Ishikawa (cell line): ENCODE measurements at regions not wholly inside any gene's neighbourhood (a gene's known extent, or its start where the extent isn't known, plus 50 kb on each side); places are given as distances from the start of the nearest gene placed in this dataset.
A peak's percentile ranks its signal among the peaks of the same experiment; 100 is the strongest.

Source experiments
- CEBPB ChIP-seq: IDR thresholded peaks from 2 replicates; pipeline ENCODE4 v1.6.1; 2012
- CREB1 ChIP-seq: IDR thresholded peaks from 2 replicates; pipeline ENCODE4 v1.6.1; 2012; ENCODE audit warnings: low read depth
- EGR1 ChIP-seq: IDR thresholded peaks from 2 replicates; pipeline ENCODE4 v1.6.1; 2012
- EP300 ChIP-seq: IDR thresholded peaks from 2 replicates; pipeline ENCODE4 v1.6.1; 2012; ENCODE audit warnings: borderline replicate concordance
- FOXM1 ChIP-seq: IDR thresholded peaks from 2 replicates; pipeline ENCODE4 v1.6.1; 2012; ENCODE audit warnings: low read depth, borderline replicate concordance
- MAX ChIP-seq: IDR thresholded peaks from 2 replicates; pipeline ENCODE4 v1.6.1; 2012
- NFIC ChIP-seq: IDR thresholded peaks from 2 replicates; pipeline ENCODE4 v1.6.1; 2012
- RAD21 ChIP-seq: IDR thresholded peaks from 2 replicates; pipeline ENCODE4 v1.6.1; 2012; ENCODE audit warnings: low read depth
- TAF1 ChIP-seq: IDR thresholded peaks from 2 replicates; pipeline ENCODE4 v1.6.1; 2012; ENCODE audit warnings: low read depth, mild to moderate bottlenecking
- TCF12 ChIP-seq: IDR thresholded peaks from 2 replicates; pipeline ENCODE4 v1.6.1; 2012; ENCODE audit warnings: low read depth
- TEAD4 ChIP-seq: IDR thresholded peaks from 2 replicates; pipeline ENCODE4 v1.6.1; 2012
- YY1 ChIP-seq: IDR thresholded peaks from 2 replicates; pipeline ENCODE4 v1.6.1; 2012; ENCODE audit warnings: low read depth
- ZBTB7A ChIP-seq: IDR thresholded peaks from 2 replicates; pipeline ENCODE4 v1.6.1; 2012; ENCODE audit warnings: low read depth
- TF ChIP-seq, protein P1 (sequence below): IDR thresholded peaks from 2 replicates; pipeline ENCODE4 v1.6.1; 2012
- TF ChIP-seq, protein P2 (sequence below): IDR thresholded peaks from 2 replicates; pipeline ENCODE4 v1.6.1; 2012; ENCODE audit warnings: low read depth, mild to moderate bottlenecking

- TF ChIP-seq NFIC (0 out of 2 replicates have a peak, but pooled peaks have one; percentile 19), TAF1 (no peak), YY1 (no peak), MAX (0 out of 2 replicates have a peak, but pooled peaks have one; percentile 11), ZBTB7A (no peak), RAD21 (no peak), TCF12 (0 out of 2 replicates have a peak, but pooled peaks have one; percentile 52), CREB1 (no peak), FOXM1 (peak; percentile 72), TEAD4 (peak; percentile 68), EP300 (peak; percentile 70), CEBPB (peak; percentile 86)
- TF ChIP-seq, protein P1, sequence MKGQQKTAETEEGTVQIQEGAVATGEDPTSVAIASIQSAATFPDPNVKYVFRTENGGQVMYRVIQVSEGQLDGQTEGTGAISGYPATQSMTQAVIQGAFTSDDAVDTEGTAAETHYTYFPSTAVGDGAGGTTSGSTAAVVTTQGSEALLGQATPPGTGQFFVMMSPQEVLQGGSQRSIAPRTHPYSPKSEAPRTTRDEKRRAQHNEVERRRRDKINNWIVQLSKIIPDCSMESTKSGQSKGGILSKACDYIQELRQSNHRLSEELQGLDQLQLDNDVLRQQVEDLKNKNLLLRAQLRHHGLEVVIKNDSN: peak; percentile 58
- TF ChIP-seq, protein P2, sequence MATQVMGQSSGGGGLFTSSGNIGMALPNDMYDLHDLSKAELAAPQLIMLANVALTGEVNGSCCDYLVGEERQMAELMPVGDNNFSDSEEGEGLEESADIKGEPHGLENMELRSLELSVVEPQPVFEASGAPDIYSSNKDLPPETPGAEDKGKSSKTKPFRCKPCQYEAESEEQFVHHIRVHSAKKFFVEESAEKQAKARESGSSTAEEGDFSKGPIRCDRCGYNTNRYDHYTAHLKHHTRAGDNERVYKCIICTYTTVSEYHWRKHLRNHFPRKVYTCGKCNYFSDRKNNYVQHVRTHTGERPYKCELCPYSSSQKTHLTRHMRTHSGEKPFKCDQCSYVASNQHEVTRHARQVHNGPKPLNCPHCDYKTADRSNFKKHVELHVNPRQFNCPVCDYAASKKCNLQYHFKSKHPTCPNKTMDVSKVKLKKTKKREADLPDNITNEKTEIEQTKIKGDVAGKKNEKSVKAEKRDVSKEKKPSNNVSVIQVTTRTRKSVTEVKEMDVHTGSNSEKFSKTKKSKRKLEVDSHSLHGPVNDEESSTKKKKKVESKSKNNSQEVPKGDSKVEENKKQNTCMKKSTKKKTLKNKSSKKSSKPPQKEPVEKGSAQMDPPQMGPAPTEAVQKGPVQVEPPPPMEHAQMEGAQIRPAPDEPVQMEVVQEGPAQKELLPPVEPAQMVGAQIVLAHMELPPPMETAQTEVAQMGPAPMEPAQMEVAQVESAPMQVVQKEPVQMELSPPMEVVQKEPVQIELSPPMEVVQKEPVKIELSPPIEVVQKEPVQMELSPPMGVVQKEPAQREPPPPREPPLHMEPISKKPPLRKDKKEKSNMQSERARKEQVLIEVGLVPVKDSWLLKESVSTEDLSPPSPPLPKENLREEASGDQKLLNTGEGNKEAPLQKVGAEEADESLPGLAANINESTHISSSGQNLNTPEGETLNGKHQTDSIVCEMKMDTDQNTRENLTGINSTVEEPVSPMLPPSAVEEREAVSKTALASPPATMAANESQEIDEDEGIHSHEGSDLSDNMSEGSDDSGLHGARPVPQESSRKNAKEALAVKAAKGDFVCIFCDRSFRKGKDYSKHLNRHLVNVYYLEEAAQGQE: no peak
Measured at GRCh38 chr3:106345353-106346027, 476.7 kb upstream of the CBLB start.

- no peak for TF ChIP-seq CREB1
- TF ChIP-seq FOXM1: no peak
- no peak for TF ChIP-seq NFIC
- TF ChIP-seq TCF12: no peak
- TF ChIP-seq, protein P1: no peak
- TF ChIP-seq ZBTB7A: no peak
- TF ChIP-seq YY1: no peak
- TF ChIP-seq EGR1: no peak
- no peak for TF ChIP-seq TAF1
- TF ChIP-seq RAD21: no peak
- TF ChIP-seq MAX: no peak
- no peak for TF ChIP-seq EP300
- TF ChIP-seq CEBPB: no peak
- TF ChIP-seq, protein P2: no peak
- TF ChIP-seq TEAD4: no peak
Measured at GRCh38 chr3:106347350-106347749, 478.5 kb upstream of the CBLB start.

DNA sequence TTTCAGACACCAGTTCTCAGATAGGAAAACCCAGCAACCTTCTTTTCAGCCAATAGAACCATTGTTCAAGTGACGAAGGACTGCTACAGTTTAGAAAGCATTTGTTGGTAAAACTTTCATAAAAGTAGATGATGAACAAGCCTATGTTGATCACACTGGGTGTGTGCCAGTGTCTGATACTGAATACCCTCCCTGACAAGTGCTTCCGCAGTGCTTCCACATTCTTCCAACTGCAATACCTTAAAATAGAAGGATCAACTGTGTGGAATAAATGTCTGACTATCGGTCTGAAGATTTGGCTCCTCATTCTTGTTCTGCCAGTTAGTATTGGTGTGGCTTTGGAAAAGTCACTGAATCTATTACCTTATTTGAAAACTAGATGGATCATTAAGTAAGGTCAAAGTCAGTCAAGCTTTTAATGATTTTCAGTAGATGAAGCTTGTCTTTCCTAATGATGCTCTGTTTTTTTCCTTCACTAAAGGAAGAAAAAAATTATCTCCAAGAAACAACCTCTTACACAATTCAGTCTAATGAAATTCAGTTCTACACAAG lies 479.4 kb upstream of the CBLB start:
- TF ChIP-seq RAD21 (no peak), EP300 (no peak), CREB1 (no peak), MAX (no peak), CEBPB (no peak), TCF12 (no peak), TEAD4 (no peak), ZBTB7A (no peak), YY1 (no peak), EGR1 (no peak), TAF1 (no peak), FOXM1 (no peak), NFIC (no peak)
- TF ChIP-seq, protein P1: no peak
- TF ChIP-seq, protein P2: no peak
